ENCODE measurements at regions not wholly inside any gene's neighbourhood (a gene's known extent, or its start where the extent isn't known, plus 50 kb on each side); places are given as distances from the start of the nearest gene placed in this dataset.

DNA sequence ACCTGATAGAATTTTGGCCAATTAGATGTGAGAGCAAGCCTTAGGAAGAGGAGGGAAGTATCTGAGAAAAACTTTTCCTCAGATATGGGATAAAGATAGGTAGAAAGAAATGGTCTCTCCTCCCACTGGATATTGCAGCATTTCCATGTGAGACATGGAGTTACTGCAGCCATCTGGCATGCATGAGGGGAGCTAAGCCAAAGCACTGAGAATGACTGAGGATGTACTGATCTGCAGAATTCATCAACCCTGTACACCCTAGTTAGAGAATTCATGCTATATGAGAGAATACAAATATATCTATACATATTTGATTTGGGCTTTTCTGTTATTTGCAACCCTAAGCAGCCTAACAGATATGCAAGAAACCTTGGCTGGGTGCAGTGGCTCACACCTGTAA lies 52.5 kb upstream of the RPL34 start:
- DNase-seq = no peak
- intact Hi-C loops (cut with DNase I) = no loop called here

DNA sequence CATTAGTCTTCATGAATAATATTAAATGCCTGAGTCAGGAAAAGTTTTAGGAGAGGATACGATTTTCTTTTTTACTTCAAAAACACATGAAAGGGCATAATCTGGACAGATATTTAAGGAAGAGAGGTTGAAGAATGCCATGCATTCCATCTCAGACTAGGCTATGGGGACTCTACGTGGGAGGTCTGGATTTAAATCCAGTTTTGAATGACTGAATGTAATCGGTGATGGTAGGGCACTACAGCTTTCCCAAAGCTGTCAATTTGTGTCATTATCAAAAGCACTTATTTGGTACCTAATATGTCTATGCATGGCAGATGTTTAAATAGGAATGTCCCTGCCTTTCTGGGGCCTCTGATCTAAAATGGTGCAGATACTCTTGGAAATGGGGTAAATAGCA lies 59.3 kb upstream of the RPL34 start:
- no peak for DNase-seq
- intact Hi-C loops (cut with DNase I) = no loop called here

DNA sequence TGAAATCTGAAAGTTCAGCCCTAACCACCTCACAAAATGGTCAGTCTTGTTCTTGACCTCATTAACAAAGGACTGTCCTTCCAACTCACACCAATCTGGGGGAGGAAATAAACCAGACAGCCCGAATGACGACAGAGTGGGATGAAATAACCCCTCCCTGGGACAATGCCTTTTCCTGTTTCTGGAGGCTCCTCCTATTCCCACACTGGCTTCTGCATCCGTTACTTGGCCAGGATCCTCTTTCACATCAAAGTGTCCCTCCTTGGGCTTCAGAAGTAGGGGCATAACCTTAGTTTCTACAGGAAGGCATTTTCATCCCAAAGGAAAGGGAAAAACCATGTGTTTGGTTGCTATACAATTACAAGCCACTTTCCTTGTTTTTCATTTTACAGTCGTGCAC lies 59.8 kb upstream of the RPL34 start:
- no peak for DNase-seq
- intact Hi-C loops (cut with DNase I) = no loop called here

DNA sequence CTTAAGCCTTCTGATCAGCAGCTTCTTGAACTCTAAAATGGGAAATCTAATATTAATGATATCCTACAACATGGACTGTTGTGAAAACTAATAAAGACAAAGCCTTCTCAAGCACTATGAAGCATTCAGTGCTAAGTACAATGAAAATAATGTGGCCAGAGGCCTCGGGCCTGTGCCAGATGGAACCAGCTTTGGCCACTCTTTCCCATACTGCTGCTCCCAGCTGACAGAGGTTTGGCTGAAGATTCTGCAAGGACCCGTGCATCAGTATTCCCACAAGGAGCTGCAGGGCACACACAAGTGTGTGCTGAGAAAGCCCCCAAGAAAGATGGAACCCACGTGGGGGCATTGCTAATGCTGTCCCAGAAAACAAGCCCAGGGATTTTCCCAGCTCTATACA lies 60.5 kb upstream of the RPL34 start:
- DNase-seq = no peak
- intact Hi-C loops (cut with DNase I) = no loop called here

DNA sequence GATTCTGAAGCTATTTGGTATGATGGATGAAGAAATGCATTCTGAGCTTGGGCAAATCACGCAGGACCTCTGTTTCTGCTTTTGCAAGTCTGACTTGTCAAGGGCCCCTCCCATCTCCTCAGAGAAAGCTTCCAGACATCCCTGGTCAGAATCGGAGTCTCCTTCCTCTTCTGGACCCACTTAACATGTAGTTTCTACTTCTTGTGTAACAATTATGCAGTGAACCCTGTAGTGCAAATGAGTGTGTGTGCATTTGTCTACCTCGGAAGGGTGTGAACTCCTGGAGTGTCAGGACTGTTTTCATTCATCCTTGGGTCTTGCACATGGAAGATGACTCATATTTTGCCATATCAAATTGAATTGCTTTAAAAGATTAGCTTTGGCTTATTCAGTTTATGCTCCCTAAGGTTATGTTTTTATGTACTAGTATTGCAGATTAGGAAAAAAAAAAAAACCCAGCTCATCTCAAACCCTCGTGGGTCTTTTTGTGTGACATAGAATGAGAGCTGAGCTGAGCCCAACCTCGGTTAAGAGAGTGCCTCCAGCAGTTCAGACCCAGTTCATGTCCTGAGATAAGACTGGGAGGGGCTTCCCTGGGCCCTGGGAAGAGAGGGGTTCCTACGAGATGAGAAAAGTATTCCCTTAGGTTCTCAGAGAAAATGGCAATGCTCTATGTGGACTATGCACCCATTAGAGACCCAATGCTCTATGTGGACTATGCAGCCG lies 61.1 kb upstream of the RPL34 start:
- intact Hi-C loops (cut with DNase I) = no loop called here
- no peak for DNase-seq

DNA sequence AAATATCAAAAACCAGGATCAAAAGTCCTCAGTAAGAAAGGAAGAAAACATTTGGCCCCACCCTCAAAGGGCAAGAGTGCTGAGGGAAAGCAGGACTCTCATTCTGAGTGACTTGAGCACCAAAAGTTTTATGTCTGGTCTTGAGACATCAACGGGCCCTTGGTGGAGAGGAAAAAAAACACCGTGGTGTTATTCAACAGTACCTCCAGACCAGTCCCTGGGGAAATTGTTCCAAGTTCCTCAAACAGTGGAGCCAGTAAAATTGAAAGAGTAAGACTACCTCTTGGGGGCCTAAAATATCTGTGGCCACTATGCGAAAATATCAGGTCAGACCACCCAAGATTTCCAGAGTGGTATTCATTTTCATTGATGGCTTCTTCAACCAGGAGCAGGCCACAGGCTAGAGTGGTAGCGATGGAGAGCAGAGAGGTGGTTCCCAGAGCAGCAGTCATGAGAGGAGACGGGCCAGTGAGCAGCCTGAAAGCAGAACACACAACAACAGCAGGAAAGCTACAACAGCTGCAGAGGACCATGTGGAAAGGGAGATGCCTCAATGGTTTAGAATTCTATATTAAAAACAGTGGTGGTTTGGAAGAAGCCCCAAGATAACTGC lies 63.7 kb upstream of the RPL34 start:
- DNase-seq = no peak
- intact Hi-C loops (cut with DNase I) = no loop called here

DNA sequence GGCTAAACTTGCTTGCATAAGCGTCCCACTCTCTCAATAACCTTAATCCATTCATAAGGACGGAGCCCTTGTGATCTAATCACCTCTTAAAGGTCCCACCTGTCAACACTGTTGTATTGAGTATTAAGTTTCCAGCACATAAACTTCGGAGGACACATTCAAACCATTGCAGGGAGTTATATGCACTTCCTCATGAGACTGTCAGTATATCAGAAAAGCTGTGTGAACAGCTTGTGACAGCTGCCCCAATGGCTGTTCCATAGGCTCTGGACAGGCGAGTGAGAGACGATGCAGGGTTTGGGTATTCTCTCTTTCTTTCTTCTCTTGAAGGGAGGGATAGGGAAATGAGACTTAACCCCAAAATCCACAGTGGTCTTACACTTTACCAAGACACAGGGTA lies 64.2 kb upstream of the RPL34 start:
- intact Hi-C loops (cut with DNase I) = no loop called here
- DNase-seq = no peak

DNA sequence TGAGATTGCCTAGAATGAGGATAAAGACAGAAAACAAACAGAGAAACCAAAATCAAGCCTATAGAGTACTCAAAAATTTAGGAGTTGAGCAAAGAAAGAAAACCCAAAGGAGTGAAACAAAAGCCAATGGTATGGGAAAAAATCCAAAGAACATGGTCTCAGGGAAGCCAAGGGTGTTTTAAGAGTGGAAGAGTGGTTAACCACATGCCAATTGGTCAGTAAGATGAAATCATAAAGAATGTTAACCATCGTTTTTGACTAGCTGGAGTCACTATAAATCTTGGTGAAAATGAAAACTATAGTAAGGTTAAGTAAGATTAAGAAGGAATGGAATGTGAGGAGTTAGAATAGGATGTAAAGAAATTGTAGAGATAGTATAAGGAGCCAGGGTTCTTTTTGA lies 64.7 kb upstream of the RPL34 start:
- intact Hi-C loops (cut with DNase I) = no loop called here
- no peak for DNase-seq

DNA sequence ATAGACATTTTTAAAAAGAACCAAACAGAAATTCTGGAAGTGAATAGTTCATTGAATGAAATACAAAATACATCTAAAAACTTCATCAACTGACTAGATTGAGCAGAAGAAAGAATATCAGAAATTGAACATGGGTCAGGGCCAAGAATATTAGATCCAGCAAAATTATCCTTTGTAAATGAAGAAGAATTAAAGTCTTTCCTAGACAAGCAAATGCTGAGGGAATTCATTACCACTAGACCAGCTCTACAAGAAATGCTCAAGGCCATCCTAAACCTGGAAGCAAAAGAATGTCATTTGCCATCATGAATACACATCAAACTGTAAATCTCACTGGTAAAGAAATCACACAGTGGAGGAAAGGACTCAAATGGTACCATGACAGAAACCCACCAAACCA lies 72.7 kb upstream of the RPL34 start:
- intact Hi-C loops (cut with DNase I) = no loop called here
- DNase-seq = no peak

DNA sequence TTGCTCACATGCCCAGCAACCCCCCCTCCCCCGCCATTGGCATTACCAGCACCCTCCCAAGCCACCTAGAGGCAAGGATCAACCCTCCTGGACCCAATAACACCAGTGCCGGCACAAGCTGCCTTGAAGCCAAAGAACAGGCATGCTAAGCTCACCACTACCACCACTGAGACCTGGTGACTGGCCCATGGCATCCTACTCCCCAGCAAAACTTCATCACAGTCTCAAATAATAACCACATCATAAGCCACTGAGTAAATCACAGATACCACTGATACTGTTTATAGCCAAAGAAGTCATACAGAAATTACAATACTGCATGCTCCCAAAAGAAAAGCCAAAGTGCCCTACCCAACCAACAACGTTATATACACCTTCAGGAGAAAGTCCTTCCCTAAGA lies 73.6 kb upstream of the RPL34 start:
- intact Hi-C loops (cut with DNase I) = no loop called here
- DNase-seq = no peak

DNA sequence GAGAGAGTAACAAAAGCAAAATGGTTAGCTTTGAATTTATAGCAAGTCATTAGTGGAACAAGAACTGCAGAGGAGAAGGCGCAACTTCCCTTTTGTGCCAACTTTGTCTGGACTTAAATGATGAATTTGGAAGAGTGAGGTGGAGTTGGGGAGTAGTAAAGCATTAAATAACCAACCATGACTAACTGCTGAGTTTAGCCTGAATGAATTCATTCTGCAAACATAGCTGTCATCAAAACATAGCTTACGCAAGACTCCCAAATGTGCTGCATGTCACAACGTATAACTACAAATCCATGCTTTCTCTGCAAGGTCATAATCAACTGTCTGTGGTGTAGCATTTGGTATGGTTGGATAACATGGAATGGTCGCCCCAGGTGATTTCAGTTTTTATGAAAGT lies 75.9 kb upstream of the RPL34 start:
- no peak for DNase-seq
- intact Hi-C loops (cut with DNase I) = no loop called here

DNA sequence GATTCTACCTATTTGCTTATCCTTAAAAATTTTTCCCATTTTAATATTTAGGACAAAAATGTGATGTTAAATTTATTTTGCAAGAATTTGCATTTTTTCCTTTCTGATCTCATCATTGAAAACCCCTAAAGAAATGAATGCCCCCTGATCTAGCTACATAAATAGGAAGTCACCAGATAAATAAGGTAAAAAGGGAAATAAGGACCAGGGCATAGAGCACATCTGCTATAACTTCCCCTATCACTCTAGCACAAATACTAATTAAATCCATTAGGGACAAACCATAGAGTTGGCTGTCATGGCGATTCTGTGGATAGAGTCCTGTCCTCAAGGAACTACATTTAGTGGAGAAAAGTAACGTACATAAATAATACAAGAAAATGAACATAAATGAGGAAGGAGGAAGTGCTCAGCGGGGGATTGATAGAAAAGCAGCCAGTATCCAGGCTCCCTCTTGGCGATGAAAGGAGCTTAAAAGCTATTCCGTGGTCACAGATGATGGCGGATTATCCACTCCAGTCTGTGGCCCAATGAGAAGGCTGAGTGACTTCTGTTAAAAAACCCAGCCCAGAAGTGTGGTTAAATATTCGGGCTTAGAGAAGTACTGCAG lies 76.9 kb upstream of the RPL34 start:
- DNase-seq = no peak
- intact Hi-C loops (cut with DNase I) = no loop called here

DNA sequence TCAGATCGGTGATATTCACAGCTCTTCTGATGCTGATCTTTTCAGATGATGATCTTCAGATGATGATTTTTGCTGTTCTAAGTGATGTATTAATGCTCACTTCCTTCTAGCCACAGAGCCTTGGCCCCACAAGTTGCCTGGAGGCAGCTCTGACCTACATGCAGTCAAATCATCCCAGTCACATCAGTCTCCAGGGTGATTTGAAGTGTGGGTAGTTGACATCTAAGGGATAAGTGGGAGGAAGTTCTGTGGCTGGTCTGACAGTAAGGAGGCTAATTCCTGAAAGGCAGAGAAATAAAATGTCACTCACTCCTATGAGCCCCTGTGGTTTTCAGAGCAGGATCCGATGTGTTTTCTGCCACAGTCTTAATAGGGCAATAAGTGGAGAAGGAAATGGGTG lies 79.8 kb upstream of the RPL34 start:
- no peak for DNase-seq
- intact Hi-C loops (cut with DNase I) = no loop called here

DNA sequence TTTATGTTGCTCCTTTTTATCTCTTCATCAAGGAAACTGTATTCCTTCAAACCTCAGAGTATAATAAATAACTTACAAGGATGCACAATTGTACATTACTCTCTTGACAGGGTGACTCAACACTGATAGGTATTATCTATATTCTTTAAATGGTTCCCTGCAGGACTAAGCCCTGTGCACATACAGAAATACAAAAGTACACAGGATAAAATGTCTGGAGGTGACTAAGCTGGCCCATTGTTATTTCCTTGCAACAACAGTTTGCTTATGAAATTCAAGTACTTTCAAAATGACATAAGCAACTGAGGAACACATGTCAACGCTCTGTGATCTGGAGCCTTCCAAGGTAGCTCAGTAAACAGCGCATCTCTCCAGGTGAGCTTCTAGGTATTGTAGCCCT lies 83.8 kb upstream of the RPL34 start:
- no peak for DNase-seq
- intact Hi-C loops (cut with DNase I) = no loop called here

DNA sequence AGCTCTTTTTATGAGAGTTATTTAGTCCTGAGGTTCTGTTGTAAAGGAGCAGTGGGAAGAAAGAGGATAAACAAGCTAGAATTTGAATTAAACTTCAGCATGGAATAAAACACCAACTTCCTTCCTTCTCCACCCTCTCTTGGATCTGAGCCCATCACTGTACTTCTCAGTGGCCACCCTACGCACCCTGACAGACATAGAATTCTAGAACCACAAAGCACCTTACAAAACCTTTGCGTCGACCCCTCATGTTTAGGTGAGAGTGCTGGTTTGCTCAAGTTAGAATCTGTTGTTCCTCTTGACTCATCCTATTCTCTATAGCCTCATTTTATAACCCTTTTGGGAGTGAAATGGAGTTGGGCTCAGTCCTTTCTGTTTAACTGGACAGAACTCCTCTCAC lies 84.6 kb upstream of the RPL34 start:
- intact Hi-C loops (cut with DNase I) = no loop called here
- no peak for DNase-seq

DNA sequence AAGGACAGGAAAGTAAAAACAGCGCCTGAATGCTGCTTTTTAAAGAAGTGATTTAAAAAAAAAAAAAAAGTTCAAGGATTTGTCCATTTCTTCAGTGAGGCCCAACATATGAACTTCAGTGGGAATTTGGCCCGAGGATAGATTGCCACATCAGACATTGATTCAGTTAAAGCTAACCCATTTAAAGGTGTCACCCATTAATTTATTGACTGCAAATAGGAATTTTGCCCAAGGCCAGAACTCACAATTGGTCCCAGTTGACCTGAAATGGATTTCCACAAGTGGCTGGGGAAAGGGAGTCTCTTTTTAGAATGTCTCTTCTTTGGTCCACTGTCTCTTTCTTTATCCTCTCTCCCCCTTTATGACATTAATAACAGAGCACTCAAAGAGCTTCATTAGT lies 86.5 kb upstream of the RPL34 start:
- no peak for DNase-seq
- intact Hi-C loops (cut with DNase I) = no loop called here

DNA sequence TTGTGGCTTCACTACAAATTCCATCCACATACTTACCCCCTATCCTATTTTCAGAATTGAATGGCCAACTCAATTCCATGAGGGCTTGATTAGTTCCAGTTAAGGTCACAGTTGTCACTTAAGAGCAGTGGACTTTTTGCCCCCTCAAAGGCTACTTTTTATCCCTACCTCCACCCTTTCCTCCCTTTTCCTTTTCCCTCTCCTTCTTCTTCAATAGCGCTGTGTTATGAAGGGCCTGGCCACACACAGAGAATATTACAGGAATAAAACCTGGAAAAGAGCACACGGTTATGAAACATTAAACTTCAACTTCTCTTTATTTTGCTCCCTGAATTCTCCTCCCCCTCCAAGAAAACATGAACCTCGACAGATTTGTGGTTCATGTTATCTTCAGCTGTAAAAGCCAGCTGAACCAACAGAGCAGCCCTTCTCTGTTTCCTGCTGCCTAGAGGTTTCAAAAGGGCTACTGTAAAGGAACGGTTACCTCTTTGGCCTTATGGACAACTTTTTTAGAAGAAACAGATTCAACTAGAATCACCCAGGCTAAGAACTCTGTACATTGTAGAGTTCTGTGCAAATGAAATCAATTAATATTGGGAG lies 87.0 kb upstream of the RPL34 start:
- DNase-seq = no peak
- intact Hi-C loops (cut with DNase I) = no loop called here

DNA sequence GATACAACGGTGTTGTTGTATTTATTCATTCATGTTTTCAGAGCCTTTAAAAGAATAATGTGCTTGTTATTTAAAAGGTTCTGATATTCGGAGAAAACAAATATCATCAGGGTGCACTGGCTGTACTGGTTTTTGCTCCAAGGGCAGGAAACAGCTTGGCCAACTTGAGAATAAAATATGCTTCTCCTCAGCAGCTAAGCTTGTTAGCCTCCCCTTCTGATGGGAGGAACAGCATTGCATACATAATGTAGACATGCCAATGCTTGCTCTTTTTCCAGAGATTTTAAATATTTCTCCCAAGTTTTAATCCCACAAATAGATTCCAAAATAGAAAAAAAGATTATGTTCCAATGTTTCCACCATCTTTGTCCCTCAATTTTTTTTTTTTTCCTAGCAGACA lies 87.6 kb upstream of the RPL34 start:
- DNase-seq = no peak
- intact Hi-C loops (cut with DNase I) = no loop called here

DNA sequence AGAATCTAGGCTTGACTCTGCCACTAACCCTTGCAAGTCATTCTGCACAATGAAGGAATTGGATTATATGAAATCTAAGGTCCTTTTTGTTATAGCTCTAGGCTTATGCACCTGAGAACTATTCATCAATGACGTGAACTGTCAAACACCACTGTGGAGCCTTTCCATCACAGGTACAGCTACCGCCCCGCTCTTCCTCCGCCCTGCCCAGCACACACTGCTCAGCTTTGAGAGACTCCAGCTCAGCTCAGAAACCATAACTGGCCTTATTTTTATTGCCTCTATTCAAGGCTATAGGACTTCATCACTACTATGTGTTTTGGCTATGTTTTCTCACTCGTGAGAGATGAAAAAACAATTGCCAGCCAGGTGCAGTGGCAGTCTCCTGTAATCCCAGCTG lies 88.2 kb upstream of the RPL34 start:
- DNase-seq = no peak
- intact Hi-C loops (cut with DNase I) = no loop called here

DNA sequence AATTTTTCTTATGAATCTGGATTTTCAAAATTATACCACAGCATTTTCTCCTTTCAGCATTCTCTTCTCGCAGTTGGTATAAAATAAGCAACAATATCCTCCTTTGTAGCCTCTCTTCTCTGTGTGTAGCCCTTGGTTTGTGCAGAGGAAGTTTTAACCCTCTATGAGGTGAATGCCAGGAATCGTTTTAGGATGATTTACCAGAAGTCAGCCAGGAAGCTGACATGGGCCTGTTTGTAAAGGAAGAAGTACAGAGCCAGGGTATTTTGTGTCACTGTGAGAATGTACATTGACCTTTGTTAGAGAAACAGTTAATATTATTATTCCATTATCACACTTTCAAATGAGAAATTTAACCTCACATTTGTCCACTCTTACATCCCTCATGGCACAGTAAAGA lies 88.9 kb upstream of the RPL34 start:
- DNase-seq = no peak
- intact Hi-C loops (cut with DNase I) = no loop called here

DNA sequence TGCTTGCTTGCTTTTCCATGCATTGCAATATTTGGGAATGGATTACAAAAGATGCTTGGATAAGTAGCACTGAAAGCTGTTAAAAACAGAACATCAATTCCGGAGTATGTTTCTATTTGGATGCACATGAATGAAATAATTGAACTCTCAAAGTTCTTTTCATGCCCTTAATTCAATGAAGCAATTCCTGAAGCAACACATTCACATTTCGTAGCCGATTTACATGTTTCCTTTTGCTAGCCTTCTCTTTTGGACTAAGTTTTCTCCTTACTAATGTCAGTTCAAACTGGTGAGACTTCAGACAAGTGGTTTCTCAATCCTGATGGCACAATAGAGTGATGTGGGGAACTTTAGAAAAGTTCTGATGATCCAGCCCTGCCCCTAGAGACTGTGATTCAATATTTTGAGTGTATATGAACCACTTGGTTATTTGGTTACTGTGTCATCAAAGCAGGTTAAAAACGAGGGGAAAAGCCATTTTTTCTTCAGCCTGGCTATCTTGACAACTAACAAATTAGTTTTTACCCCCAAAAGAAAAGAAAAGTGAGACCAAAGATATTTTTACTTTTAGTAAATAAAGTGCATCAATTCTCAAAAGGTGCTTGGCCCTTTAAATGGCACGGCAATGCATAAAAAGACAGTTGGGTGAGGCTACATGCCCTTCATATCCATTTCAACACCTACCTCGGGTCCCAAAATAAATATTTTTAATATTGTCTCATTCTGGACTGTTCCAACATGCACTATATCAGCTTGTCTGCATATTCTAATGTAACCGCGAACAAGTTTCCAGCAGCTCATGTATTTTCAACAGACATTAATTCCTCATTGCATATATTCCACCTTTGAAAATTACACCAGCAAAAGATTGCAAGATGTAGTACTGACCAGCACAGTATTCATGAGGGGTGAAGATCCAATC lies 90.1 kb upstream of the RPL34 start:
- DNase-seq = no peak
- intact Hi-C loops (cut with DNase I) = no loop called here
